ENCODE measurements at regions not wholly inside any gene's neighbourhood (a gene's known extent, or its start where the extent isn't known, plus 50 kb on each side); places are given as distances from the start of the nearest gene placed in this dataset.

- intact Hi-C loops (cut with micrococcal nuclease; ENCODE audit: unreplicated experiment): no loop called here
- Histone ChIP-seq H3K4me3 (no peak overlapping the region), H2AFZ (no peak overlapping the region), H3F3A (ENCODE audit: insufficient read depth, low read depth) (no peaks in the 10 kb centered on the region), H3K9me3 (ENCODE audit: insufficient read depth, low read depth) (no peaks in the 10 kb centered on the region), H3K79me2 (ENCODE audit: low read depth) (no peaks in the 10 kb centered on the region), H4K20me1 (ENCODE audit: insufficient read depth) (no peaks in the 10 kb centered on the region), H3K27ac (no peak overlapping the region), H3K9me2 (ENCODE audit: insufficient read depth) (no peaks in the 10 kb centered on the region), H3K4me2 (no peak overlapping the region), H3K36me3 (ENCODE audit: low read depth) (no peaks in the 10 kb centered on the region), H3K27me3 (ENCODE audit: insufficient read depth, low read depth) (no peaks in the 10 kb centered on the region), H3K4me1 (replicated peaks; ENCODE audit: insufficient read depth) (no peaks in the 10 kb centered on the region)
- CTCF ChIA-PET: no interaction called here
- no peak for DNase-seq
- POLR2A ChIA-PET (ENCODE audit: unreplicated experiment): no interaction called here
- no peak for TF ChIP-seq CTCF (conservative IDR thresholded peaks at IDR 0.05)
- TF ChIP-seq EZH2 (IDR thresholded peaks at IDR 0.05; ENCODE audit: low read depth): no peak
- no TSS peak for BruUV-seq (replicated peaks)
These were observed 470.4 kb downstream of the TFAP2B start for GRCh38 chr6:51289041-51289440.

- Histone ChIP-seq H3K9me2 (ENCODE audit: insufficient read depth) (no peaks in the 10 kb centered on the region), H3F3A (ENCODE audit: insufficient read depth, low read depth) (no peaks in the 10 kb centered on the region), H3K9me3 (ENCODE audit: insufficient read depth, low read depth) (no peaks in the 10 kb centered on the region), H2AFZ (no peak overlapping the region), H3K27me3 (ENCODE audit: insufficient read depth, low read depth) (no peaks in the 10 kb centered on the region), H3K27ac (no peak overlapping the region), H3K4me2 (no peak overlapping the region), H3K79me2 (ENCODE audit: low read depth) (no peaks in the 10 kb centered on the region), H4K20me1 (ENCODE audit: insufficient read depth) (no peaks in the 10 kb centered on the region), H3K4me1 (replicated peaks; ENCODE audit: insufficient read depth) (no peaks in the 10 kb centered on the region), H3K4me3 (no peak overlapping the region), H3K36me3 (ENCODE audit: low read depth) (no peaks in the 10 kb centered on the region)
- no TSS peak for BruUV-seq (replicated peaks)
- ChIA-PET POLR2A (ENCODE audit: unreplicated experiment) (no interaction called here), CTCF (no interaction called here)
- TF ChIP-seq CTCF (conservative IDR thresholded peaks at IDR 0.05) (no peak), EZH2 (IDR thresholded peaks at IDR 0.05; ENCODE audit: low read depth) (no peak)
- intact Hi-C loops (cut with micrococcal nuclease; ENCODE audit: unreplicated experiment): no loop called here
- no peak for DNase-seq
These were observed 474.0 kb downstream of the TFAP2B start for GRCh38 chr6:51292659-51293058.

GRCh38 chr6:51299621-51300380 lies 481.1 kb downstream of the TFAP2B start:
- no peaks in the 10 kb centered on the region for H3K9me3 ChIP-seq (ENCODE audit: insufficient read depth, low read depth)
- H3K4me1 ChIP-seq (replicated peaks; ENCODE audit: insufficient read depth): no peaks in the 10 kb centered on the region
- ChIA-PET CTCF (no interaction called here), POLR2A (ENCODE audit: unreplicated experiment) (no interaction called here)
- no peaks in the 10 kb centered on the region for H3K36me3 ChIP-seq (ENCODE audit: low read depth)
- H3K27ac ChIP-seq: no peak overlapping the region
- H3K79me2 ChIP-seq (ENCODE audit: low read depth): no peaks in the 10 kb centered on the region
- TF ChIP-seq CTCF (conservative IDR thresholded peaks at IDR 0.05) (no peak), EZH2 (IDR thresholded peaks at IDR 0.05; ENCODE audit: low read depth) (no peak)
- H2AFZ ChIP-seq: no peak overlapping the region
- intact Hi-C loops (cut with micrococcal nuclease; ENCODE audit: unreplicated experiment): no loop called here
- no peaks in the 10 kb centered on the region for H4K20me1 ChIP-seq (ENCODE audit: insufficient read depth)
- DNase-seq: no peak
- H3K9me2 ChIP-seq (ENCODE audit: insufficient read depth): no peaks in the 10 kb centered on the region
- H3F3A ChIP-seq (ENCODE audit: insufficient read depth, low read depth): no peaks in the 10 kb centered on the region
- BruUV-seq (replicated peaks): no TSS peak
- no peak overlapping the region for H3K4me2 ChIP-seq
- no peaks in the 10 kb centered on the region for H3K27me3 ChIP-seq (ENCODE audit: insufficient read depth, low read depth)
- no peak overlapping the region for H3K4me3 ChIP-seq
